Loucy (cell line): ENCODE measurements at regions not wholly inside any gene's neighbourhood (a gene's known extent, or its start where the extent isn't known, plus 50 kb on each side); places are given as distances from the start of the nearest gene placed in this dataset.

Experiments used
- H2AFZ ChIP-seq: fragments of 200-600 bp; sonication (generic); 2 replicates; pipeline ENCODE4 v1.6.0; 2016; ENCODE audit warnings: antibody characterized with exemption, mild to moderate bottlenecking, low read length, moderate library complexity
- H3F3A ChIP-seq: fragments of 200-600 bp; 2 replicates; pipeline ENCODE4 v1.6.0; 2016; ENCODE audit warnings: antibody characterized with exemption, low read depth, mild to moderate bottlenecking
- H3K27me3 ChIP-seq: fragments of 200-600 bp; sonication (generic); 2 replicates; pipeline ENCODE4 v1.6.1; 2014; ENCODE audit warnings: low read length, mild to moderate bottlenecking; ENCODE audit not compliant: insufficient read depth, poor library complexity, severe bottlenecking
- H3K36me3 ChIP-seq: fragments of 200-600 bp; sonication (generic); 2 replicates; pipeline ENCODE4 v1.6.1; 2016; ENCODE audit warnings: low read length; ENCODE audit not compliant: insufficient read depth
- H3K4me1 ChIP-seq: fragments of 200-600 bp; sonication (generic); 2 replicates; pipeline ENCODE4 v1.5.1; 2014; ENCODE audit warnings: low read length, mild to moderate bottlenecking; ENCODE audit not compliant: insufficient read depth, poor library complexity, severe bottlenecking
- H3K4me2 ChIP-seq: fragments of 200-600 bp; sonication (generic); 2 replicates; pipeline ENCODE4 v1.6.0; 2014; ENCODE audit warnings: antibody characterized with exemption, low read length, low read depth, mild to moderate bottlenecking; ENCODE audit not compliant: poor library complexity, severe bottlenecking
- H3K4me3 ChIP-seq: fragments of 200-600 bp; sonication (generic); 2 replicates; pipeline ENCODE4 v1.5.1; 2014; ENCODE audit warnings: low read length, mild to moderate bottlenecking, mixed read lengths; ENCODE audit not compliant: poor library complexity, severe bottlenecking
- H3K79me2 ChIP-seq: fragments of 200-600 bp; sonication (generic); 2 replicates; pipeline ENCODE4 v1.6.1; 2014; ENCODE audit warnings: low read length; ENCODE audit not compliant: insufficient read depth
- H3K9ac ChIP-seq: fragments of 200-600 bp; sonication (generic); 2 replicates; pipeline ENCODE4 v1.6.0; 2014; ENCODE audit warnings: mild to moderate bottlenecking, low read depth, low read length, moderate library complexity; ENCODE audit not compliant: poor library complexity, severe bottlenecking
- H3K9me2 ChIP-seq: fragments of 200-600 bp; sonication (generic); replicated peaks from 2 replicates; pipeline ENCODE4 v1.6.1; 2016; ENCODE audit warnings: low read depth, low read length, mixed read lengths
- H3K9me3 ChIP-seq: fragments of 200-600 bp; sonication (generic); 2 replicates; pipeline ENCODE4 v1.6.1; 2014; ENCODE audit warnings: mild to moderate bottlenecking, antibody characterized with exemption, low read length, low read depth; ENCODE audit not compliant: insufficient read depth
- H4K20me1 ChIP-seq: fragments of 200-600 bp; sonication (generic); 2 replicates; pipeline ENCODE4 v1.6.0; 2014; ENCODE audit warnings: antibody characterized with exemption, low read length, mild to moderate bottlenecking; ENCODE audit not compliant: insufficient read depth, poor library complexity, severe bottlenecking
- EZH2phosphoT487 ChIP-seq: fragments of 200-600 bp; IDR thresholded peaks from 2 replicates; pipeline ENCODE4 v1.6.1; 2018; ENCODE audit warnings: antibody characterized with exemption, mild to moderate bottlenecking, moderate library complexity, borderline replicate concordance
- TF ChIP-seq, protein P1 (sequence below): fragments of 200-600 bp; sonication (generic); conservative IDR thresholded peaks from 2 replicates; pipeline ENCODE4 v1.5.1; 2014; ENCODE audit warnings: mild to moderate bottlenecking, antibody characterized with exemption, low read length

DNA sequence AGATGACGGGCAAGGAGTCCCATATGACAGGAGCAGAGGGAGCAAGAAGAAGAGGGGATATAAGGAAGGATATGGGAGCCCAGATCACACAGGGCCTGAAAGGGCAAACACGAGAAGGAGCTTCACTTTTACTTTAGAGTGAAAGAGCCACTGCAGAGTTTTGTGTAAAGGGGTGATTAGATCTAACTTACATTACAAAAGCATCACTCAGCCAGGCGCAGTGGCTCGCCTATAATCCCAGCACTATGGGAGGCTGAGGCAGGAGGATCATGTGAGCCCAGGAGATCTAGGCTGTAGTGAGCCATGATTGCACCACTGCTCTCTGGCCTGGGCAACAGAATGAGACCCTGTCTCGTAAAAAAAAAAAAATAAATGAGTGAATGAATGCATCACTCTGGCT, 91.1 kb downstream of the MPP7 start:
- H2AFZ ChIP-seq: no peak overlapping the region
- no peaks in the 10 kb centered on the region for H3K9me2 ChIP-seq
- no peaks in the 10 kb centered on the region for H3K79me2 ChIP-seq
- no peaks in the 10 kb centered on the region for H4K20me1 ChIP-seq
- no peak overlapping the region for H3K4me2 ChIP-seq
- no peaks in the 10 kb centered on the region for H3F3A ChIP-seq
- no peaks in the 10 kb centered on the region for H3K27me3 ChIP-seq
- no peak overlapping the region for H3K4me3 ChIP-seq
- H3K9me3 ChIP-seq: 0 out of 2 replicates have a peak, but pooled peaks cover 2% of the 10 kb centered on the region
- no peaks in the 10 kb centered on the region for H3K36me3 ChIP-seq
- H3K4me1 ChIP-seq: no peaks in the 10 kb centered on the region
- TF ChIP-seq, protein P1, sequence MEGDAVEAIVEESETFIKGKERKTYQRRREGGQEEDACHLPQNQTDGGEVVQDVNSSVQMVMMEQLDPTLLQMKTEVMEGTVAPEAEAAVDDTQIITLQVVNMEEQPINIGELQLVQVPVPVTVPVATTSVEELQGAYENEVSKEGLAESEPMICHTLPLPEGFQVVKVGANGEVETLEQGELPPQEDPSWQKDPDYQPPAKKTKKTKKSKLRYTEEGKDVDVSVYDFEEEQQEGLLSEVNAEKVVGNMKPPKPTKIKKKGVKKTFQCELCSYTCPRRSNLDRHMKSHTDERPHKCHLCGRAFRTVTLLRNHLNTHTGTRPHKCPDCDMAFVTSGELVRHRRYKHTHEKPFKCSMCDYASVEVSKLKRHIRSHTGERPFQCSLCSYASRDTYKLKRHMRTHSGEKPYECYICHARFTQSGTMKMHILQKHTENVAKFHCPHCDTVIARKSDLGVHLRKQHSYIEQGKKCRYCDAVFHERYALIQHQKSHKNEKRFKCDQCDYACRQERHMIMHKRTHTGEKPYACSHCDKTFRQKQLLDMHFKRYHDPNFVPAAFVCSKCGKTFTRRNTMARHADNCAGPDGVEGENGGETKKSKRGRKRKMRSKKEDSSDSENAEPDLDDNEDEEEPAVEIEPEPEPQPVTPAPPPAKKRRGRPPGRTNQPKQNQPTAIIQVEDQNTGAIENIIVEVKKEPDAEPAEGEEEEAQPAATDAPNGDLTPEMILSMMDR: no peak
- no peak for TF ChIP-seq EZH2phosphoT487
- no peak overlapping the region for H3K9ac ChIP-seq

DNA sequence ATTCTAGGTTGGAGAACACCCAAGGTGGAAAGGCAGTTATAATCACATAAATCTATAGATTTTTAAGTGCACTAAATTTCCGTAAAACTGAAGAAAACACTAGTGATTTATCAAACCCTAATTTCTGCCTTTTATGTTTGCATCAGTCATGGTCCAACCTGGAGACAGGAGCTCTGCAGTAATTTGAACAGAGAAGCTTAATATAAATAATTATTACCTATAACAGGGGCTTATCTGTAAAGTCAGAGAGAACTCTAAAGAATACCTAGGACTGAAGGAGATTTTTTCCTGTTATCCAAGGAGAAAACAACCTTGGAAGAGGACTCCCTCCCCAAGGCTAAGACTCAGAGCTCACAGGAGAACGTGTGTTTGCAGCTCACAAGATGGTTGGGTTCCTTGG, 95.1 kb downstream of the MPP7 start:
- H3K79me2 ChIP-seq: no peaks in the 10 kb centered on the region
- no peak overlapping the region for H3K4me3 ChIP-seq
- H4K20me1 ChIP-seq: no peaks in the 10 kb centered on the region
- H3F3A ChIP-seq: no peaks in the 10 kb centered on the region
- 0 out of 2 replicates have a peak, but pooled peaks cover 2% of the 10 kb centered on the region for H3K9me3 ChIP-seq
- no peak overlapping the region for H3K4me2 ChIP-seq
- no peaks in the 10 kb centered on the region for H3K9me2 ChIP-seq
- H3K4me1 ChIP-seq: no peaks in the 10 kb centered on the region
- TF ChIP-seq, protein P1: no peak
- TF ChIP-seq EZH2phosphoT487: no peak
- no peaks in the 10 kb centered on the region for H3K36me3 ChIP-seq
- H3K9ac ChIP-seq: no peak overlapping the region
- H2AFZ ChIP-seq: no peak overlapping the region
- H3K27me3 ChIP-seq: no peaks in the 10 kb centered on the region

DNA sequence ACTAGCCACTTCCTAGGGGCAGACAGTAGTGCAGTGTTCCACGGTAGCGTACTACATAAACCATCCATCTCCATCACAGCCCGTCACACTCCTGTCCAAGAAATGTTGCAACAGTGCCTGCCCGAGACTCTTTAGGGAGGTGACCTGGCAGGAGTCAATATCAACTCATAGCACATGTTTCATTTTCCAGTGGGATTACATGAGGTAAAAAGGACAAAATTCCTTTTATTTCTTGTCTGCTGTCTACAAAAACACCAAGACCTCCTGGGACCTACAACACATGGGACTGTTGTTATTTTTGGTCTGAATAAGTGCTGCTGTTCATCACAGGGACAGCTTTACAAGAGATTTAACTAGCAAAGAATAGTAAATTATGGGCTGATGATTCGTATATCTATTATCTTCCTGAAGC, 99.9 kb downstream of the MPP7 start:
- Histone ChIP-seq H3K79me2 (no peaks in the 10 kb centered on the region), H4K20me1 (no peaks in the 10 kb centered on the region), H3K9me3 (0 out of 2 replicates have a peak, but pooled peaks cover 2% of the 10 kb centered on the region), H3F3A (no peaks in the 10 kb centered on the region), H2AFZ (no peak overlapping the region), H3K4me3 (no peak overlapping the region), H3K9me2 (no peaks in the 10 kb centered on the region), H3K36me3 (no peaks in the 10 kb centered on the region), H3K4me2 (no peak overlapping the region), H3K9ac (no peak overlapping the region), H3K4me1 (no peaks in the 10 kb centered on the region), H3K27me3 (no peaks in the 10 kb centered on the region)
- TF ChIP-seq, protein P1: no peak
- TF ChIP-seq EZH2phosphoT487: no peak
